K562 (cell line): ENCODE measurements at regions not wholly inside any gene's neighbourhood (a gene's known extent, or its start where the extent isn't known, plus 50 kb on each side); places are given as distances from the start of the nearest gene placed in this dataset.

Experiments used
- ATAC-seq: fragments of 200-7000 bp; cut with Tn5 transposase; 3 replicates; pipeline ENCODE4 v1.9.1; 2020; ENCODE audit warnings: moderate library complexity
- BruUV-seq: library from RNA; stranded (reverse); fragments of 400-500 nt; replicated peaks from 2 replicates; lab custom pipeline; 2021; lab: Mats Ljungman, UMichigan
- CTCF ChIA-PET: fragments of 300-600 bp; formaldehyde crosslinking; extraction: SDS; loops from one replicate; lab custom pipeline; 2021; ENCODE audit warnings: low intra/inter-chr PET ratio; lab: Yijun Ruan, JAX
- POLR2A ChIA-PET: fragments of 300-600, 350-650 bp; sonication (Branson Sonifier 250); formaldehyde crosslinking; extraction: SDS; loops from one replicate; lab custom pipeline; 2021; ENCODE audit warnings: antibody characterized with exemption, inconsistent platforms; lab: Yijun Ruan, JAX
- DNase-seq, 4 experiments: peaks; one replicate each; pipeline versions ENCODE4 v3.0.0 to v3.0.0-alpha.2; 2011 to 2018; ENCODE audit warnings: low spot score in 3 of 4, mixed read lengths in 3 of 4; ENCODE audit errors: extremely low read depth in 1 of 4
- FAIRE-seq: peaks from 2 replicates; lab custom pipeline; 2011; peaks lifted over from hg19 to GRCh38; lab: Jason Lieb, UNC
- H2AFZ ChIP-seq: 2 replicates; pipeline ENCODE4 v1.6.0; 2011; ENCODE audit warnings: low read depth, low read length, control low read depth, inconsistent platforms
- H3K27ac ChIP-seq: fragments of 200-600 bp; 3 replicates; pipeline ENCODE4 v1.8.0; 2011; ENCODE audit warnings: low read depth, mild to moderate bottlenecking, control low read depth, inconsistent platforms, low read length, moderate library complexity, mixed read lengths; ENCODE audit errors: extremely low read depth
- H3K27me3 ChIP-seq, 2 experiments: fragments of 300-600 bp in 1 of 2; 2 replicates in 1 of 2; 3 replicates in 1 of 2; pipeline versions ENCODE4 v1.6.0 to v1.8.0; 2011; ENCODE audit warnings: inconsistent platforms in 2 of 2, low read length in 2 of 2, mild to moderate bottlenecking in 1 of 2, mixed read lengths in 1 of 2, moderate library complexity in 1 of 2; ENCODE audit not compliant: control insufficient read depth in 2 of 2, insufficient read depth in 2 of 2
- H3K36me3 ChIP-seq: fragments of 300-600 bp; 3 replicates; pipeline ENCODE4 v1.8.0; 2011; ENCODE audit warnings: mild to moderate bottlenecking, low read length, inconsistent platforms; ENCODE audit not compliant: control insufficient read depth, insufficient read depth
- H3K4me1 ChIP-seq, 2 experiments: fragments of 200-600 bp in 1 of 2; replicated peaks in 1 of 2; 2 replicates in 1 of 2; 3 replicates in 1 of 2; pipeline versions ENCODE4 v1.5.1 to v1.8.0; 2011; ENCODE audit warnings: inconsistent platforms in 2 of 2, low read length in 2 of 2, mild to moderate bottlenecking in 1 of 2, mixed read lengths in 1 of 2, moderate library complexity in 1 of 2; ENCODE audit not compliant: control insufficient read depth in 2 of 2, insufficient read depth in 2 of 2
- H3K4me2 ChIP-seq: 2 replicates; pipeline ENCODE4 v1.6.1; 2011; ENCODE audit warnings: low read length, control low read depth, inconsistent platforms, mixed read lengths; ENCODE audit not compliant: insufficient read depth
- H3K4me3 ChIP-seq: fragments of 200-600 bp; sonication (generic), shearing (Covaris generic); 2 replicates; pipeline ENCODE4 v1.5.1; 2016; ENCODE audit warnings: control low read depth, inconsistent platforms
- H3K79me2 ChIP-seq: fragments of 200-600 bp; 3 replicates; pipeline ENCODE4 v1.8.0; 2011; ENCODE audit warnings: low read length, inconsistent platforms; ENCODE audit not compliant: control insufficient read depth, insufficient read depth
- H3K9ac ChIP-seq, 2 experiments: 2 replicates each; pipeline versions ENCODE4 v1.6.0 to v1.6.1; 2011; ENCODE audit warnings: low read depth in 2 of 2, low read length in 2 of 2, control low read depth in 1 of 2, inconsistent platforms in 1 of 2, mild to moderate bottlenecking in 1 of 2, mixed read lengths in 1 of 2; ENCODE audit not compliant: insufficient read depth in 1 of 2
- H3K9me1 ChIP-seq: one replicate; pipeline ENCODE4 v1.6.0; 2011; ENCODE audit warnings: inconsistent platforms, mild to moderate bottlenecking, low read length, moderate library complexity; ENCODE audit not compliant: control insufficient read depth, insufficient read depth
- H3K9me3 ChIP-seq: replicated peaks from 2 replicates; pipeline ENCODE4 v1.5.1; 2011; ENCODE audit warnings: low read depth, low read length, inconsistent platforms; ENCODE audit not compliant: control insufficient read depth, insufficient read depth
- H4K20me1 ChIP-seq: replicated peaks from 2 replicates; pipeline ENCODE4 v1.6.1; 2011; ENCODE audit warnings: low read length, inconsistent platforms, mixed read lengths; ENCODE audit not compliant: control insufficient read depth, insufficient read depth
- EWSR1 ChIP-seq: fragments of 450-650 bp; IDR thresholded peaks from 2 replicates; pipeline ENCODE4 v1.6.1; 2018; ENCODE audit warnings: borderline replicate concordance, mild to moderate bottlenecking, low read depth, moderate library complexity; ENCODE audit not compliant: partially characterized antibody
- FOXJ3 ChIP-seq: sonication (generic); formaldehyde crosslinking; IDR thresholded peaks from 2 replicates; pipeline ENCODE4 v1.4.0; 2020; ENCODE audit warnings: mild to moderate bottlenecking, missing genetic modification reagents
- FUS ChIP-seq: fragments of 200-400 bp; formaldehyde crosslinking; optimal IDR thresholded peaks from 2 replicates; pipeline ENCODE3; 2017; ENCODE audit warnings: low read depth, low read length
- GTF2E2 ChIP-seq: fragments of 200-800 bp; sonication (Bioruptor generic); IDR thresholded peaks from 2 replicates; pipeline ENCODE4 v1.6.1; 2016; ENCODE audit warnings: missing genetic modification characterization, missing compliant biosample characterization
- HEY1 ChIP-seq: fragments of 250-450 bp; sonication (Bioruptor Pico); IDR thresholded peaks from 2 replicates; pipeline ENCODE4 v1.5.0; 2020; ENCODE audit warnings: mild to moderate bottlenecking, moderate library complexity, borderline replicate concordance
- SUPT5H ChIP-seq: fragments of 450-650 bp; IDR thresholded peaks from 2 replicates; pipeline ENCODE4 v1.6.1; 2016
- ZNF398 ChIP-seq: fragments of 250-450 bp; sonication (Bioruptor Pico); IDR thresholded peaks from 2 replicates; pipeline ENCODE4 v1.8.0; 2021; ENCODE audit warnings: moderate library complexity, mild to moderate bottlenecking, inconsistent platforms
- WGBS: fragments of 100-300 bp; shearing (Covaris generic); methylation state at CpG from one replicate; pipeline ENCODE4 v1.1.6; 2016; ENCODE audit warnings: low coverage, mixed read lengths; ENCODE audit not compliant: insufficient coverage; ENCODE audit errors: missing lambda C conversion rate; 5-methylcytosine and 5-hydroxymethylcytosine counted together
- in situ Hi-C: fragments of 300-500 bp; cut with MboI; formaldehyde crosslinking; loops from 4 replicates; pipeline ENCODE4 v1.15.0; 2018; ENCODE audit warnings: inconsistent platforms, mixed read lengths
- intact Hi-C: fragments of 100-400 bp; cut with micrococcal nuclease; formaldehyde crosslinking; loops from 2 replicates; pipeline ENCODE4 v1.14.2; 2022
- TF ChIP-seq, protein P1 (sequence below): fragments of 450-650 bp; formaldehyde crosslinking; IDR thresholded peaks from 2 replicates; pipeline ENCODE4 v1.4.0; 2020; ENCODE audit warnings: mild to moderate bottlenecking, moderate library complexity
- TF ChIP-seq, protein P2 (sequence below): IDR thresholded peaks from 3 replicates; pipeline ENCODE4 v1.6.1; 2011; ENCODE audit warnings: borderline replicate concordance, mild to moderate bottlenecking, moderate library complexity; ENCODE audit not compliant: insufficient read length; ENCODE audit errors: extremely low read depth

DNA sequence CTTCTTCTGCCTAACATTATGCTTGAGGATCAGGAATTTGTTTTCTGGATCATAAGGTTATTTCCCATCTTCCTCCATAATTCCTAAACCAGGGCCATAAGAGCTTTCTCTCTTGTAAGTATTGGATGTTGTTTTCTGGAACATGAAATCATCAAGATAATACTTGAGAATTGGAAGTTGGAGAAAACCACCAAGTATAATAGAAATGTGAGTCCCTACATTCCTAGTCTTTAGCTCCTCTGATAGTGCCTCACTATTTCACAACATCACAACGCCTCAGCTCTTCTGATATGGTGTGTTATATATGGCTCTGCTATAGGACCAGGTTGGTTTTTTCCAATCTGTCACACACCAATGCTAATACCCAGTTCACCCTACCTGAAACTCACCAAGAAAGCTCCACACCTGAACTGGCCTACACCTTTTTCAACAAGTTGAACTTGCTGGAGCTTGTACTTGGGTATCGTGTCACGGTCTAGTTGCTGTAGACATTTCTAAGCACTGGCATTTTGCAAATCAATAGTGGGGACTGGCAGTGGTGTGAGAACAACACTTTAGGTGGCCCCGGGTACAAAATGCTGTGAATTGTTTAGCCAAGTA, 141.1 kb downstream of the ACTBL2 start:
- Histone ChIP-seq H3K4me3 (no peak overlapping the region), H3K79me2 (no peaks in the 10 kb centered on the region), H3K4me2 (no peak overlapping the region), H4K20me1 (no peaks in the 10 kb centered on the region), H3K27me3 (no peaks in the 10 kb centered on the region), H3K9me1 (no peaks in the 10 kb centered on the region), H3K9ac (no peak overlapping the region), H3K9me3 (no peaks in the 10 kb centered on the region), H2AFZ (no peak overlapping the region), H3K36me3 (no peaks in the 10 kb centered on the region), H3K4me1 (no peaks in the 10 kb centered on the region), H3K27ac (no peak overlapping the region)
- ChIA-PET CTCF (no interaction called here), POLR2A (interaction anchor here (0.8 to 1.3 kb wide), 3 partner anchors 10 to 21 kb away, joined by 3 read pairs; no protein-coding TSS in a partner anchor)
- TF ChIP-seq FUS, result no peak
- no peak for TF ChIP-seq FOXJ3 (CRISPR knock-in tag)
- intact Hi-C loops (no loop called here), in situ Hi-C loops (no loop called here)
- BruUV-seq, result no TSS peak
- WGBS, result 2% methylated on average over 4 of the region's 4 CpGs
- DNase-seq, result no peak
- no peak for FAIRE-seq
- no peak for ATAC-seq

DNA sequence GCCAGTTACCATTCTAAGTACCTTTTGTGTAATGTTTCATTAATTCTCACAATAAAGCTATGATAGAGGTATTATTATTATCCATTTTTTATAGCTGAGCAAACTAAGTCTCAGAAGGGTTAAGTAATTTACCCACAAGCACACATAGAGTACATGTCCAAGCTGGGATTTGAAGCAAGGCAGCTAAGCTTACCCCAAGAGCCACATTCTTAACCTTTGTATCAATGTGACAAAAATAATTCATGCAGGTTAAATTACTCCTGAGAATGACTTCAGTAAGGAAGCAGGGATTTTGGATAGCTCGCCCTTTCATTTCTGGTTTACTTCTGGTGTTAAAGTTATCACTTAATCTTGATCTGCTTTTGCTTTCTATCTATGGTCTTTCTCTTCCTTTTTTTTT, 141.9 kb downstream of the ACTBL2 start:
- no peaks in the 10 kb centered on the region for H3K4me1 ChIP-seq
- intact Hi-C loops, result no loop called here
- BruUV-seq, result no TSS peak
- ChIA-PET CTCF (no interaction called here), POLR2A (interaction anchor here (1.3 kb wide), 1 partner anchor 20 kb away, joined by 3 read pairs; no protein-coding TSS in a partner anchor)
- in situ Hi-C loops, result no loop called here
- H3K9me3 ChIP-seq, result no peaks in the 10 kb centered on the region
- no peak overlapping the region for H3K4me3 ChIP-seq
- no peak overlapping the region for H3K9ac ChIP-seq
- H3K27me3 ChIP-seq, result no peaks in the 10 kb centered on the region
- WGBS, result 0% methylated on average over 1 of the region's 1 CpG
- H3K36me3 ChIP-seq, result no peaks in the 10 kb centered on the region
- FAIRE-seq, result no peak
- no peaks in the 10 kb centered on the region for H4K20me1 ChIP-seq
- no peak for ATAC-seq
- H3K79me2 ChIP-seq, result no peaks in the 10 kb centered on the region
- no peaks in the 10 kb centered on the region for H3K9me1 ChIP-seq
- H3K4me2 ChIP-seq, result no peak overlapping the region
- no peak for DNase-seq
- no peak overlapping the region for H2AFZ ChIP-seq
- no peak overlapping the region for H3K27ac ChIP-seq
- TF ChIP-seq SUPT5H (no peak), HEY1 (no peak), EWSR1 (no peak), GTF2E2 (tag) (no peak), ZNF398 (CRISPR knock-in tag) (no peak)
- TF ChIP-seq, protein P1, sequence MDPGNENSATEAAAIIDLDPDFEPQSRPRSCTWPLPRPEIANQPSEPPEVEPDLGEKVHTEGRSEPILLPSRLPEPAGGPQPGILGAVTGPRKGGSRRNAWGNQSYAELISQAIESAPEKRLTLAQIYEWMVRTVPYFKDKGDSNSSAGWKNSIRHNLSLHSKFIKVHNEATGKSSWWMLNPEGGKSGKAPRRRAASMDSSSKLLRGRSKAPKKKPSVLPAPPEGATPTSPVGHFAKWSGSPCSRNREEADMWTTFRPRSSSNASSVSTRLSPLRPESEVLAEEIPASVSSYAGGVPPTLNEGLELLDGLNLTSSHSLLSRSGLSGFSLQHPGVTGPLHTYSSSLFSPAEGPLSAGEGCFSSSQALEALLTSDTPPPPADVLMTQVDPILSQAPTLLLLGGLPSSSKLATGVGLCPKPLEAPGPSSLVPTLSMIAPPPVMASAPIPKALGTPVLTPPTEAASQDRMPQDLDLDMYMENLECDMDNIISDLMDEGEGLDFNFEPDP (CRISPR knock-in tag), result no peak
- TF ChIP-seq, protein P2, sequence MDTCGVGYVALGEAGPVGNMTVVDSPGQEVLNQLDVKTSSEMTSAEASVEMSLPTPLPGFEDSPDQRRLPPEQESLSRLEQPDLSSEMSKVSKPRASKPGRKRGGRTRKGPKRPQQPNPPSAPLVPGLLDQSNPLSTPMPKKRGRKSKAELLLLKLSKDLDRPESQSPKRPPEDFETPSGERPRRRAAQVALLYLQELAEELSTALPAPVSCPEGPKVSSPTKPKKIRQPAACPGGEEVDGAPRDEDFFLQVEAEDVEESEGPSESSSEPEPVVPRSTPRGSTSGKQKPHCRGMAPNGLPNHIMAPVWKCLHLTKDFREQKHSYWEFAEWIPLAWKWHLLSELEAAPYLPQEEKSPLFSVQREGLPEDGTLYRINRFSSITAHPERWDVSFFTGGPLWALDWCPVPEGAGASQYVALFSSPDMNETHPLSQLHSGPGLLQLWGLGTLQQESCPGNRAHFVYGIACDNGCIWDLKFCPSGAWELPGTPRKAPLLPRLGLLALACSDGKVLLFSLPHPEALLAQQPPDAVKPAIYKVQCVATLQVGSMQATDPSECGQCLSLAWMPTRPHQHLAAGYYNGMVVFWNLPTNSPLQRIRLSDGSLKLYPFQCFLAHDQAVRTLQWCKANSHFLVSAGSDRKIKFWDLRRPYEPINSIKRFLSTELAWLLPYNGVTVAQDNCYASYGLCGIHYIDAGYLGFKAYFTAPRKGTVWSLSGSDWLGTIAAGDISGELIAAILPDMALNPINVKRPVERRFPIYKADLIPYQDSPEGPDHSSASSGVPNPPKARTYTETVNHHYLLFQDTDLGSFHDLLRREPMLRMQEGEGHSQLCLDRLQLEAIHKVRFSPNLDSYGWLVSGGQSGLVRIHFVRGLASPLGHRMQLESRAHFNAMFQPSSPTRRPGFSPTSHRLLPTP, result no peak
